H1 (cell line): ENCODE measurements at regions not wholly inside any gene's neighbourhood (a gene's known extent, or its start where the extent isn't known, plus 50 kb on each side); places are given as distances from the start of the nearest gene placed in this dataset.

Experiments
- CHD7 ChIP-seq: fragments of 300-600 bp; sonication (generic); IDR thresholded peaks from 2 replicates; pipeline ENCODE4 v1.7.1; 2012; ENCODE audit warnings: low read length, moderate library complexity, mild to moderate bottlenecking, inconsistent platforms; ENCODE audit not compliant: insufficient replicate concordance
- EZH2 ChIP-seq: fragments of 200-600 bp; sonication (generic); IDR thresholded peaks from 2 replicates; pipeline ENCODE4 v1.7.1; 2012; ENCODE audit warnings: low read depth, mild to moderate bottlenecking, moderate library complexity, low read length, inconsistent platforms; ENCODE audit not compliant: severe bottlenecking
- JUN ChIP-seq: IDR thresholded peaks from 2 replicates; pipeline ENCODE4 v1.6.1; 2011; ENCODE audit warnings: low read depth, mild to moderate bottlenecking, improper control_type of control experiment, low read length
- JUND ChIP-seq: IDR thresholded peaks from 2 replicates; pipeline ENCODE4 v1.6.1; 2011; ENCODE audit warnings: mild to moderate bottlenecking, improper control_type of control experiment, low read length
- MAFK ChIP-seq: IDR thresholded peaks from 2 replicates; pipeline ENCODE4 v1.6.1; 2012; ENCODE audit warnings: low read depth, mild to moderate bottlenecking, improper control_type of control experiment, low read length
- NRF1 ChIP-seq: IDR thresholded peaks from 2 replicates; pipeline ENCODE4 v1.6.1; 2011; ENCODE audit warnings: mild to moderate bottlenecking, low read depth, low read length, improper control_type of control experiment

GRCh38 chr4:108399610-108400265, 220.6 kb upstream of the RPL34 start (continued):
- TF ChIP-seq CHD7 (no peak), MAFK (no peak), EZH2 (no peak), JUN (no peak), NRF1 (no peak), JUND (no peak)
